Lower lobe of right lung (tissue), 2 donors: ENCODE measurements at regions not wholly inside any gene's neighbourhood (a gene's known extent, or its start where the extent isn't known, plus 50 kb on each side); places are given as distances from the start of the nearest gene placed in this dataset.
A peak's percentile ranks its signal among the peaks of the same experiment; 100 is the strongest.

Experiments used
- ATAC-seq, 2 donors: fragments of 200-7000 bp; cut with Tn5 transposase; one replicate each; pipeline ENCODE4 v1.9.1; 2020 to 2022; ENCODE audit warnings: mild to moderate bottlenecking in 2 of 2, moderate library complexity in 2 of 2
- DNase-seq: peaks from one replicate; pipeline ENCODE4 v3.0.0-alpha.2; 2020
- H3K27ac ChIP-seq: fragments of 200-600 bp; one replicate; pipeline ENCODE4 v1.8.0; 2022
- H3K27me3 ChIP-seq: fragments of 200-600 bp; one replicate; pipeline ENCODE4 v1.8.0; 2022; ENCODE audit warnings: low read depth
- H3K36me3 ChIP-seq: fragments of 200-600 bp; one replicate; pipeline ENCODE4 v1.8.0; 2022; ENCODE audit warnings: mild to moderate bottlenecking
- H3K4me1 ChIP-seq: fragments of 200-600 bp; one replicate; pipeline ENCODE4 v1.8.0; 2022
- H3K4me3 ChIP-seq: fragments of 200-600 bp; one replicate; pipeline ENCODE4 v1.8.0; 2022; ENCODE audit warnings: mild to moderate bottlenecking
- H3K9me3 ChIP-seq: fragments of 200-600 bp; one replicate; pipeline ENCODE4 v1.8.0; 2022
- intact Hi-C: fragments of 100-400 bp; cut with DNase I; formaldehyde crosslinking; loops from one replicate; pipeline ENCODE4 v1.11.0; 2022
- TF ChIP-seq, protein P1 (sequence below): fragments of 200-600 bp; IDR thresholded peaks from one replicate; pipeline ENCODE4 v1.8.0; 2022; ENCODE audit warnings: antibody characterized with exemption, mild to moderate bottlenecking
- donor health status: DM: no; HTN: yes; CAD: no; lungs with severe emphysema.

GRCh38 chr13:42688821-42689220, 92.6 kb upstream of the FAM216B start:
- no peak overlapping the region for H3K27ac ChIP-seq
- H3K27me3 ChIP-seq, result no peaks in the 10 kb centered on the region
- H3K9me3 ChIP-seq, result no peaks in the 10 kb centered on the region
- no peaks in the 10 kb centered on the region for H3K36me3 ChIP-seq
- no peak overlapping the region for H3K4me3 ChIP-seq
- TF ChIP-seq, protein P1, sequence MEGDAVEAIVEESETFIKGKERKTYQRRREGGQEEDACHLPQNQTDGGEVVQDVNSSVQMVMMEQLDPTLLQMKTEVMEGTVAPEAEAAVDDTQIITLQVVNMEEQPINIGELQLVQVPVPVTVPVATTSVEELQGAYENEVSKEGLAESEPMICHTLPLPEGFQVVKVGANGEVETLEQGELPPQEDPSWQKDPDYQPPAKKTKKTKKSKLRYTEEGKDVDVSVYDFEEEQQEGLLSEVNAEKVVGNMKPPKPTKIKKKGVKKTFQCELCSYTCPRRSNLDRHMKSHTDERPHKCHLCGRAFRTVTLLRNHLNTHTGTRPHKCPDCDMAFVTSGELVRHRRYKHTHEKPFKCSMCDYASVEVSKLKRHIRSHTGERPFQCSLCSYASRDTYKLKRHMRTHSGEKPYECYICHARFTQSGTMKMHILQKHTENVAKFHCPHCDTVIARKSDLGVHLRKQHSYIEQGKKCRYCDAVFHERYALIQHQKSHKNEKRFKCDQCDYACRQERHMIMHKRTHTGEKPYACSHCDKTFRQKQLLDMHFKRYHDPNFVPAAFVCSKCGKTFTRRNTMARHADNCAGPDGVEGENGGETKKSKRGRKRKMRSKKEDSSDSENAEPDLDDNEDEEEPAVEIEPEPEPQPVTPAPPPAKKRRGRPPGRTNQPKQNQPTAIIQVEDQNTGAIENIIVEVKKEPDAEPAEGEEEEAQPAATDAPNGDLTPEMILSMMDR, result no peak
- ATAC-seq, result no peak
- intact Hi-C loops, result no loop called here
- DNase-seq, result no peak
- H3K4me1 ChIP-seq, result no peaks in the 10 kb centered on the region

DNA sequence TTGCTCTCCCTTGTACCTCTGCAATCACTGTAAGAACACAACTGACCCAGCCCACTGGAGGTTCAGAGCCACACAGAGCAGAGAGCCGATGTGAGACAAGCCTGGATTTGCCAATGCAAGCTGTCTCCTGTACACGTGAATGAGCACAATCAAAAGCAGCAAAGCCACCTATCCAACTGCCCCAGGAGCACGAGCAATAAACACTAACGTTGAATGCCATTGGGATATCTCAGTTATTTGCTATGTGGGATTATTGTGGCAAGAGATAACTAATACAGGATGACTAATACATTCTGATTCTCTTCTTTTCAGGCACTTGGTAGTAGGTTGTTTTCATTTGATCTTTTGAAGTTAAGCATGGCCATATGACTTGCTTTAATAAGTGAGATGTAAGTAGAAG, 85.2 kb upstream of the FAM216B start:
- H3K27ac ChIP-seq, result no peak overlapping the region
- no peaks in the 10 kb centered on the region for H3K9me3 ChIP-seq
- DNase-seq, result no peak
- no peak for ATAC-seq
- intact Hi-C loops, result no loop called here
- no peaks in the 10 kb centered on the region for H3K27me3 ChIP-seq
- TF ChIP-seq, protein P1, result no peak
- H3K36me3 ChIP-seq, result no peaks in the 10 kb centered on the region
- no peak overlapping the region for H3K4me3 ChIP-seq
- no peaks in the 10 kb centered on the region for H3K4me1 ChIP-seq

GRCh38 chr13:42699912-42700311, 81.5 kb upstream of the FAM216B start:
- ATAC-seq (no peak), DNase-seq (no peak)
- H3K36me3 ChIP-seq, result no peaks in the 10 kb centered on the region
- TF ChIP-seq, protein P1, result no peak
- H3K27me3 ChIP-seq, result no peaks in the 10 kb centered on the region
- no peaks in the 10 kb centered on the region for H3K4me1 ChIP-seq
- H3K27ac ChIP-seq, result no peak overlapping the region
- H3K4me3 ChIP-seq, result no peak overlapping the region
- no peaks in the 10 kb centered on the region for H3K9me3 ChIP-seq
- intact Hi-C loops, result no loop called here

- Histone ChIP-seq H3K4me3 (no peak overlapping the region), H3K36me3 (no peaks in the 10 kb centered on the region), H3K27ac (no peak overlapping the region), H3K9me3 (no peaks in the 10 kb centered on the region), H3K4me1 (no peaks in the 10 kb centered on the region), H3K27me3 (no peaks in the 10 kb centered on the region)
- intact Hi-C loops, result no loop called here
- ATAC-seq (peak; percentile 65), DNase-seq (no peak)
- TF ChIP-seq, protein P1, result no peak
Observed at GRCh38 chr13:42702716-42703115, 78.7 kb upstream of the FAM216B start.

DNA sequence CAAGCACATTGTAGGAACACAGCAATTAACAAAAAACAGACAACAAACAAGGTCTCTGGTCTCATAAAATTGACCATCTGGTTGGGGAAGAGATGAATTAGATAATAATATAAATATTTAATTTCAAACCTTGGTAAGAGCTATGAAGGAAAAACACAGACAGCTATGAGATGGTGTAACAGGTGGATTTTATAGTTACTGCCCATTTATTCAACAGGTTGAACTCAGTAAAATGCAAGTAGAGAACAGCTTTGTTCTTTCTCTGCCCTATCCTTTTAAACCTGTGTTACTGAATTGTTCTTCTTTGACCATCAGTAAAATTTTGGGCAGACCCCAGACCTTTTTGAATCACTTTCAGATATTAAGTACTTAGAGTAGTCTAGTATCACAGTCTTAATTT, 77.6 kb upstream of the FAM216B start:
- H3K9me3 ChIP-seq, result no peaks in the 10 kb centered on the region
- H3K4me3 ChIP-seq, result no peak overlapping the region
- H3K27me3 ChIP-seq, result no peaks in the 10 kb centered on the region
- DNase-seq (no peak), ATAC-seq (no peak)
- H3K4me1 ChIP-seq, result no peaks in the 10 kb centered on the region
- TF ChIP-seq, protein P1, result no peak
- intact Hi-C loops, result no loop called here
- no peaks in the 10 kb centered on the region for H3K36me3 ChIP-seq
- H3K27ac ChIP-seq, result no peak overlapping the region

DNA sequence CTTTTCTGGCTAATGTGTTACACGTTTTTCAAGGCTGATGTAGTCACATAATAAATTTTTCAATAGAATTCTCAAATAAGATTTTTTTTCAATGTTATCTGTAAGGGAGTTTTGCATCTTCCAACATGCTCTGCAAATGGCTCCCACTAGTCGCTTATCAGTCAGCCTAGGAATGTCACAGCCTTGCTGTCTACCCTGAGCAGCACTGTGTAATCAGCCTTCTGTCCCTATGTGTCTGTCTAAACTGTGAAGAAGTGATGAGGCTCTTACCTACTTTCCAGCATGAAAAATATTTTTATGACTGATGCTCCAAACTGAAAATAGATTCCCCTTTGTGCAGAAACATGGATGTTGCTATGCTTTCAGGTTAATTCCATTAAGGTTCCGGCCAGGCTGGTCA, 75.1 kb upstream of the FAM216B start:
- ATAC-seq (no peak), DNase-seq (no peak)
- Histone ChIP-seq H3K9me3 (no peaks in the 10 kb centered on the region), H3K4me1 (no peaks in the 10 kb centered on the region), H3K36me3 (no peaks in the 10 kb centered on the region), H3K27ac (no peak overlapping the region), H3K27me3 (no peaks in the 10 kb centered on the region), H3K4me3 (no peak overlapping the region)
- intact Hi-C loops, result no loop called here
- TF ChIP-seq, protein P1, result no peak
